ENCODE measurements at regions not wholly inside any gene's neighbourhood (a gene's known extent, or its start where the extent isn't known, plus 50 kb on each side); places are given as distances from the start of the nearest gene placed in this dataset.

DNA sequence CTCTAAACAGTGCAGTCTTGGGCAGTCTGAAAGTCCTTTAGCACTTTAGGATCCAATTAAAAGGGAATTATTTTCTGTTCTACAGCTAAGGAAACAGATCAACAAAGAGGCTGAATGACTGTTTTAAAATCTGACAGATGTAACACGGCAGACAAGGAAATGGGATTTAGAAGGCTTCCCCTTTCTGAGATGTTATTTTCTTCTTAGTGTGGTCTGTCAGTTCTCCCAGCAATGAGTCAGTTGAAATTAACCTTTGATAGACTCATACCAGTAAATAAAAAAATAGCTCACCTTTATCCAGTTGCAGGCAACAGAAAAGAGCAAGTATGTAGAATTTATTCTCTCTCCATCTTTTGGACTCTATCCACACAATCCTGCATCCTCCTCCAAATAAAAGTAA, 98.1 kb downstream of the NEDD1 start:
- TF ChIP-seq, protein P1, sequence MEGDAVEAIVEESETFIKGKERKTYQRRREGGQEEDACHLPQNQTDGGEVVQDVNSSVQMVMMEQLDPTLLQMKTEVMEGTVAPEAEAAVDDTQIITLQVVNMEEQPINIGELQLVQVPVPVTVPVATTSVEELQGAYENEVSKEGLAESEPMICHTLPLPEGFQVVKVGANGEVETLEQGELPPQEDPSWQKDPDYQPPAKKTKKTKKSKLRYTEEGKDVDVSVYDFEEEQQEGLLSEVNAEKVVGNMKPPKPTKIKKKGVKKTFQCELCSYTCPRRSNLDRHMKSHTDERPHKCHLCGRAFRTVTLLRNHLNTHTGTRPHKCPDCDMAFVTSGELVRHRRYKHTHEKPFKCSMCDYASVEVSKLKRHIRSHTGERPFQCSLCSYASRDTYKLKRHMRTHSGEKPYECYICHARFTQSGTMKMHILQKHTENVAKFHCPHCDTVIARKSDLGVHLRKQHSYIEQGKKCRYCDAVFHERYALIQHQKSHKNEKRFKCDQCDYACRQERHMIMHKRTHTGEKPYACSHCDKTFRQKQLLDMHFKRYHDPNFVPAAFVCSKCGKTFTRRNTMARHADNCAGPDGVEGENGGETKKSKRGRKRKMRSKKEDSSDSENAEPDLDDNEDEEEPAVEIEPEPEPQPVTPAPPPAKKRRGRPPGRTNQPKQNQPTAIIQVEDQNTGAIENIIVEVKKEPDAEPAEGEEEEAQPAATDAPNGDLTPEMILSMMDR (optimal IDR thresholded peaks at IDR 0.05 in 1 of 3, IDR thresholded peaks at IDR 0.05 in 1 of 3, conservative IDR thresholded peaks at IDR 0.05 in 1 of 3; ENCODE audit: extremely low read depth in 1 of 3, insufficient read depth in 2 of 3, low read length in 3 of 3): no peak
- no peak for TF ChIP-seq EZH2 (IDR thresholded peaks at IDR 0.05; ENCODE audit: low read length)
